Glomerular visceral epithelial cell (primary cell): ENCODE measurements at regions not wholly inside any gene's neighbourhood (a gene's known extent, or its start where the extent isn't known, plus 50 kb on each side); places are given as distances from the start of the nearest gene placed in this dataset.
"Not testable (repeated sequence)": the region's sequence is repeated elsewhere in the genome, so short reads cannot be mapped to it uniquely, and the experiment has no call there.

Experiments
- DNase-seq: peaks from one replicate; pipeline ENCODE4 v3.0.0-alpha.2; 2016; ENCODE audit errors: extremely low spot score

DNA sequence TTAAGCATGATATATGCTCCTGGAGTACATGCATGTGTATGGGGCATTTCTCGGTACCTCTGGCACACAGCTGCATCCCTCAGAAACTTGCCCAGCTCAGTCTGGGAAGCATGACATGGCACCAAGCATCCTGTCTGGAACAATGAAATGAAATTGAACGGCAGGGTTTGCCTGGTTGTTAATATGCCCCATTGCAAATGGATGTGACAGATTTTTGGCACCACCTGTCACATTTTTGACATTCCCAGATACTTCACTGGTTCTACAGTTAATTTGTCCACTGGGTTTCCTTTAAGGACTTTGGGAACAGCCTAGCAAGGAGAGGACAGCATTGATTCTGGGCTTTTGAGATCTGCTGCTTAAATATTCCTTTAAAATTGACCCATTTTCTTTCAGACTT, 305.8 kb downstream of the TSN start:
- DNase-seq: no peak

DNA sequence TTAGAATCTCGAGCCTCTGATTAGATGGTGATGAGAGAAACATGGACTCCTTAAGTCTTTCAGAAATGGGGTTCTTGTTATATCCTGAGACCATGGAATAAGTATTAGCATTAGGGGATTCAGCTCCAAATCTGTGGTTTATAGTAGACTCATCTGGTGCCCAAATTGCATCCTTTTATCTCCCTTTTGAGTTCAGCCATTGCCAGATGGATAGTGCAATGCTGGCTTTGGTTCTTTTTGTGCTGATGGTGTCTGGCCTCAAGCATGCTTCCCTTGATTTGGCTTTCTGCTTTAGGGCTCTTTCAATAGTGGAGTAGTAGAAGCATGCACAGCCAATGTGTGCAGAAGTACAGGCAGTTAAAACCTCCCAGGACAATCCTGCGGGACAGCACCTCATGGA, 306.4 kb downstream of the TSN start:
- no peak for DNase-seq

DNA sequence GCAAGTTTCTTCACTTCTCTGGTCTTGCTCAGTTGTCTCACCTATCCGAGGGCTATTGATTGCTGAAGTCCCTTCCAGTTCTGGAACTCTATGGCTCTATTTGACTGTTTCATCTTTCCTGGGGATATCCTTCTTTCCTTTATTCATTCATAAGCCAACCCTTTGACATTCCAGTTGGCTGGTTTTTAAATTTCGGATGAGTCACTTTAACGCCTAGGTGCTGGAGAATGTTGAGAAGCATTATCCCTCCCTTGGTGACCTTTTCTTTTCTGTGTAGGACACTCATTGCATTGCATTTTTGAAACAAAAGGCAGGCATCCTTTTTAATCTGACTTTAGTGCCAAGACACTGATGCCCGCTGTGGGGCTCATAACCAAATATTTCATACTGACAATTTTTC, 307.1 kb downstream of the TSN start:
- DNase-seq: no peak

DNA sequence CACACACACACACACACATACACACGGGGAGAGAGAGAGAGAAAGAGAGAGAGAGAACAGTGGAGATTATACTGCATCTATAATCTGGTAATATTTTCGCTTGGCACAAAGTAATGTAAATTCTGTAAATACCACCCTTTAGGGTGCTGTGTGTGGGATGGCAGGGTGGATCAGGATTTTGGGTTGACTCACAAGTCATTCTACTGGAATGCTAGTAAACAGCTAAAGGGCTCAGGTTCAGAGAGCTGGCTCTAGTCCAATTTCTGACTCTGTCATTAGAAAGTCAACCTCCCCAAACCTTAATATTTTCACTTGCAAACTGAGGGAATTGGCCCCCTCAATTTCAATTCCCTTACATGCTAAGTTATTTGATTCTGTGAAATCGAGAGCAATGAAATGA, 308.3 kb downstream of the TSN start:
- DNase-seq: no peak

DNA sequence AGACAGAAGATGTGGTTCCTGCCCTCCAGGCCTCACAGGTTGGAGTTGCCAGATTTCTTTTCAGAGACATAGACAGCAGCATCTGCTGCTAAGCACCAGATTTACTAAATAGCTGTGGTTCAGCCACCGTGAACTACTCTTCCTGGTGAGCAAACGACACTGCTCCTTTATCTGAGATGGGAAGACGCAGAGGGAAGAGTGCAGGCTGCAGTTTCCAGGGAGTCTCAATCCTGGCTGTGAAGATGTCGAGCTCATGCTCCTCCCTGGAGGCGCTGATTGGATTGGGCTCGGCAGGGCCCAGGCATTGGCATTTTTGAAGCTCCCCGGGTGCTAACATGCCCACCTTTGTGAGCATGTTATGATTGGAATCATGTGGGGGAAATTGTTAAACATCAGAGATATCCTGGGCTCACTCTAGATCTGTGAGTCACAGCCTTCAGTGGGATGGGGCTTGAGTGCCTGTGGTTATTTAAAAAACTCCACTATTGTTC, 314.8 kb downstream of the TSN start:
- DNase-seq: peak; percentile 55

DNA sequence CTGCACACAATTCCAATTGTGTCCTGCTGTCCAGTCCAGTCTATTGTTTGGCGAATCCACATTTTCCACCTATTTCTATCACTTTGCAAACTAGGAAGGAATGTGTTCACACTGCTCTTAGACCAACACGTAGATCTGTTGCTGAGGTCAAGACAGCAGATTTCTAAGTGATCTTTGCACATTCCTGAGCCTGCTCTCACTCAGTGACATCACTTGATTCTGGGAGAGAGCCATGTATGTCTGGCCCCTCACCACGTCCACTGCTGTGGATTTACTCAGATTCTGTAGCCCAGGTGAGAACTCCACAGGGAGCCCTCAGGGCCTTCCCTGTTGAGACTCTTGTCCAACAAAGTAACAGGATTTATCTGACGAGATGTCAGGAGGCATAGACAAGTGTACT, 317.2 kb downstream of the TSN start:
- DNase-seq: peak; percentile 44

GRCh38 chr2:122074201-122074600, 318.8 kb downstream of the TSN start:
- no peak for DNase-seq

DNA sequence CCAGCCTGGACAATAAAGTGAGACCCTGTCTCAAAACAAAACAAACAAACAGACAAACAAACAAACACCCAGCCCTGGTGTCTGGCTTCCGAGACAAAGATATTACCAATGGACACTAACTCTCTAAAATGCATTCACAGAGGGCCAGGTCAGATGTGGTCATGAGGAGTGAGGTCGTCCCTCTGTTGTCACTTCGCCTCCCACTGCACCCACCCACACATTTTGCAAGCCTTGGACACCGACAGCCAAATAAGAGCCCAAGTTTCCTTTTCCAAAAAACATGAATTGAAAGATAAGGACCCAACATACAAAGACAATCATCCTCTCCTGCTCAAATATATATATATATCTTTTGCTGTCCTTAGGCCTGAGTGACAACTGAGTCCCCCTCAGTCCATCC, 319.9 kb downstream of the TSN start:
- DNase-seq: no peak

DNA sequence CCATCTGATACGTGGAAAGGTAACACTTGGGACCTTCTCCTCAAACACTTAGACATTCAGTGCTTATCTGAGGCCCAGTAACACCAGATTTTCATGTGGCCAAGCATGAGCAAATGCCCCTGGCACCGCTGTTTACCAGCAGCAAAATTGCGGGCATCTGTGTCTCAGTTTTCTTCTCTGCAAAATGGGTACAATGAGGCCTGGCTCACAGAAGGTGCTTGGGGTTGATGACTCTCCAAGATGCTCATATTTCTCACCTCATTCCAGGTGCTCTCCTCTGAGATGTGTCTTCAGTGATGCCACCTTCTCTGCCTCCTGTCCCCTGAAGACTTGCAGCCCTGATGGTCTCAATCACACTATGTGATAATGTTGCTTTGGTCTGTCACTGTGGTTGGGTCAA, 321.7 kb downstream of the TSN start:
- DNase-seq: no peak

GRCh38 chr2:122077771-122078170, 322.3 kb downstream of the TSN start:
- DNase-seq: no peak

DNA sequence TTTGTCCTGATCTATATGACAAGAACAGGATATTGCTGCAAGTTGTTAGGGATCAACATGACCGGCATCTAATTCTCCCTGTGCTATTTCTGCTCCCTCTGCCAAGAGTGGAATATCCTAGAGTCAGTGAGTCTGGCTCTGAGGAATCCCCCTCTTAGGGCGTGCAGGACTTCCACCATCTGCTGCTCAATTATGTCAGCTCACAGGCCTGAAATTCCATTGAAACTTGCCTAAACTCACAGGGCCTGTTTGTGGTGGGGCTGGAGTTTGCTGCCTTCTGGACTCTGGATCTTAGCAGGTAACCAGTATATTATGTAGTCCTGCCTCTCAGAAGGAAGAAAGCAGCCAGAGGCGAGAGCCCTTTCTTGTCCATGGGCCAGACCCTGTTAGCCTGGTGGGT, 323.0 kb downstream of the TSN start:
- no peak for DNase-seq

GRCh38 chr2:122079844-122080243, 324.4 kb downstream of the TSN start:
- no peak for DNase-seq

DNA sequence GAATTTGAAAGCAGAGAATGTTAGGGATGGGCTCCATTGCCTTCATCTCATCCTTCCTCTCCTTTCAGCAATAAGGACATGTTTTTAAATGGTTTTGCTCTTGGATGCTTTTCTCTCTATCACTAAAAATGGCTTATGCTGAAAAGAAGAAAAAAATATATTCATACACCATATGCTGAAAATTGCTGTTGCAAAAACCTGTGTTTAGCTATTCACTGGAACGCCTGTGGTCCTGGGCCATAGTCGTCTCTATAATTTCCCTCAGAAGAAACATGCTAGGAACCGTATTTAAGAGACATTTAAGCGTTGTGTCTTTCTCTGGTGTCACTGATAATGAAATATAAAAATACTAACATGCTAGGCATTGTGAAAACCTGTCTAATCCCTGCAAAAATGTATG, 324.9 kb downstream of the TSN start:
- no peak for DNase-seq

GRCh38 chr2:122080871-122081270, 325.4 kb downstream of the TSN start:
- no peak for DNase-seq

DNA sequence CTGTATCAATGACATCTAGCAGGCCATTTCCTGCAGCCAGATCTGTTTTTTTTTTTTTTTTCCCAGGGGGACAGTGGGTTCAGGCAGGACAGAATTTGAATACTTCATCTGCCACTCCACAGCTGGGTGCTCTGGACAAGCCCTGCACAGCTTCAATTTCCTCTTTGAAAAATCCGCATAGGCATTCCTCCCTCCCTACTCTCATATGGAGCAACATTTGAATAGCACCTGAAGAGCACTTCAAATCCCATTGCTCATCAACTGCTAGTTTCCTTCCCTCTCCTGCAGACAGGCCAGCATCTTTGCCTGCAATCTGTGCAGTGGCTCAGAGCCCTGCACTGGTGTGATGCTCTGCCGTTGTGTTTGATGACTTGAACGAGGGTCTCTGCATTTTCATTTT, 326.3 kb downstream of the TSN start:
- no peak for DNase-seq

DNA sequence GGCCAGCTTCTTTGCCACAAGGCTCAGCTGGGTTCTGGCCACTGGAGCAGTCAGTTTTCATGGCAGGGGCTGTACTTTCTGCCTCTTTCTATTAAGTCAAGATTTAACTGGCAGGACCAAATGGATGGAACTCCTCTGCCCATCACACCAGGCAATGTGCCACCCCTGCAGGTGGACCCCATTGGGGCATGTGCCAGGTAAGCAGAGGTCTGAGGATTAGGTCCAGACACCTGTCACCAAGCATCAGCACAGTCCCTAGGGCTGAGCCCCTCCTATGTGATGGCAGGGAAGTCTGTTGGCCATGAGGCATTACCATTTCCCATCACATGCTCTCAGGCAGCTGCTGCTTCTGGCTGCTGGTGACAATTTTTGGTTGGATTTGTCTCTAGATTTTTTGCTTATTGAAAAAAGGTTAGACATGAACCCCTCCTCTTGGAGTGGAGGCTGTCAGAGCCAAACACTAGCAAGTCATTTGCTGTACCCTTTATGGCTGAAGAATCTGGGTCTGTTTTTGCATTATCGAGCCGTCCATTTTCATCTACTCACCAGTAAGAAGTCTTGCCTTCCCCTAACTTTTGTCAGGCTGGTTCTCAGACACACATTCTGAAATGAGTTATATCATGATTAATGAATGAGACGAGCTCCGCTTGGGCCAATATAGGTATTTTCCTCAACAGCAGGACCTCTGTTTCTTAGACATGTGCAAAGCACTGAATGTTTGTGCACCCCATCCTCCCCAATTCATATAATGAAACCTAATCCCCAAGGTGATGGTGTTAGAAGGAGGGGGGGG, 328.0 kb downstream of the TSN start:
- DNase-seq: no peak

- DNase-seq: not testable (repeated sequence)
Measured at GRCh38 chr2:122085672-122086071, 330.2 kb downstream of the TSN start.

DNA sequence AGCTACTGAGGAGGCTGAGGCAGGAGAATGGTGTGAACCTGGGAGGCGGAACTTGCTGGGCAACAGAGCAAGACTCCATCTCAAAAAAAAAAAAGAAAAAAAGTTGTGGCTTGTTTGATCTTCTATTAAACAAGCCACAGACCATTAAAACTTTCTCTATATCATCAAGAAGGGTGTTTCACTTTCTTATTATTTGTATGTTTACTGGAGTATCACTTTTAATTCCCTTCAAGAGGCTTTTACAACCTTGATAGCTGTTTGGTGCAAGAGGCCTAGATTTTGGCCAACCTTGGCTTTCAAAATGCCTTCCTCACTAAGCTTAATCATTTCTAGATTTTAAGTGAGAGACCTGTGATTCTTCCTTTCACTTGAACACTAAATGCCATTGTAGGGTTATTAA, 339.1 kb downstream of the TSN start:
- no peak for DNase-seq

DNA sequence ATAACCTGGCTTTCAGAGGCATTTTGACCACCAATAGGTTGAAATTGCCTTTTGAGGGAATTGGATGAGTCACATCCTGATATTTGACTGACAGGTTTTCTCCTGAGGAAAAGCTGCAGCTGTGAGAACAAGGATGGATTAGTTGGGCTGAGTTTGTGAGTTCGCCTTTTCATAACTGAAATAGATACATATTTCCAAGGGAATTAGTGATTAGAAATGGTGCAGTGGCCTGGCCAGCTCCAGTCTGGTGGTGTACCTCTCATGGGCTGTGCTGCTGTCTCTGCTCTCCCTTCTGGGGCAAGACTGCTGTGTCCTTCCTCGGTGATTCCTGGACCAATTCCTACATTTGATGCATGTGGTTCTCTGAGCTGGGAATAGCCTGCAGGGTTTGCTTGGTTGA, 341.3 kb downstream of the TSN start:
- DNase-seq: no peak

GRCh38 chr2:122098306-122098705, 342.9 kb downstream of the TSN start:
- DNase-seq: no peak

- peak; percentile 8 for DNase-seq
Measured at GRCh38 chr2:122100346-122100745, 344.9 kb downstream of the TSN start.

GRCh38 chr2:122100756-122101155, 345.3 kb downstream of the TSN start:
- DNase-seq: no peak

- DNase-seq: no peak
Measured at GRCh38 chr2:122101319-122101718, 345.9 kb downstream of the TSN start.
